ENCODE measurements at regions not wholly inside any gene's neighbourhood (a gene's known extent, or its start where the extent isn't known, plus 50 kb on each side); places are given as distances from the start of the nearest gene placed in this dataset.

DNA sequence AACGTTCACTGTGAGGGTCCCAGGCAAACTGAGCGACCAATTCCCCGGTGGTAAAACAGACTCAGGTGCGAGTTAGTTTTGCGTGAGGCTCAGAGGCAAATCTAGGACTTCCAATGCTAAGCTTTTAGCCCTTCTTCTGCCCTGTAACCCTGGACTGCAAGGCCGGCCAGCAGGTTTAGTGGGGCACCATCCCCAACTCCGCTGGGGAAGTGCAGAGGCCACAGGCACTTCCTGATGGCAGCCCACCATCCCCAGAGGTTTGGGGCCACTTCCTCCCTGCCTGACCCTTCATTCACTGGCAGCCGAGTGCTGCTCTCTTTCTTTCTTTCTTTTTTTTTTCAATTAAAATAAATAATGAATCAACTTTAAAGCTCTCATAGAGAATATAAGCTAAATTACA lies 124.6 kb upstream of the B3GAT1 start:
- no peak for TF ChIP-seq EZH2 (IDR thresholded peaks at IDR 0.05; ENCODE audit: low read length, missing control alignments)
- TF ChIP-seq, protein P1, sequence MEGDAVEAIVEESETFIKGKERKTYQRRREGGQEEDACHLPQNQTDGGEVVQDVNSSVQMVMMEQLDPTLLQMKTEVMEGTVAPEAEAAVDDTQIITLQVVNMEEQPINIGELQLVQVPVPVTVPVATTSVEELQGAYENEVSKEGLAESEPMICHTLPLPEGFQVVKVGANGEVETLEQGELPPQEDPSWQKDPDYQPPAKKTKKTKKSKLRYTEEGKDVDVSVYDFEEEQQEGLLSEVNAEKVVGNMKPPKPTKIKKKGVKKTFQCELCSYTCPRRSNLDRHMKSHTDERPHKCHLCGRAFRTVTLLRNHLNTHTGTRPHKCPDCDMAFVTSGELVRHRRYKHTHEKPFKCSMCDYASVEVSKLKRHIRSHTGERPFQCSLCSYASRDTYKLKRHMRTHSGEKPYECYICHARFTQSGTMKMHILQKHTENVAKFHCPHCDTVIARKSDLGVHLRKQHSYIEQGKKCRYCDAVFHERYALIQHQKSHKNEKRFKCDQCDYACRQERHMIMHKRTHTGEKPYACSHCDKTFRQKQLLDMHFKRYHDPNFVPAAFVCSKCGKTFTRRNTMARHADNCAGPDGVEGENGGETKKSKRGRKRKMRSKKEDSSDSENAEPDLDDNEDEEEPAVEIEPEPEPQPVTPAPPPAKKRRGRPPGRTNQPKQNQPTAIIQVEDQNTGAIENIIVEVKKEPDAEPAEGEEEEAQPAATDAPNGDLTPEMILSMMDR (conservative IDR thresholded peaks at IDR 0.05 in 1 of 2, IDR thresholded peaks at IDR 0.05 in 1 of 2; ENCODE audit: low read depth in 1 of 2, low read length in 2 of 2), result no peak
